ENCODE measurements at regions not wholly inside any gene's neighbourhood (a gene's known extent, or its start where the extent isn't known, plus 50 kb on each side); places are given as distances from the start of the nearest gene placed in this dataset.

DNA sequence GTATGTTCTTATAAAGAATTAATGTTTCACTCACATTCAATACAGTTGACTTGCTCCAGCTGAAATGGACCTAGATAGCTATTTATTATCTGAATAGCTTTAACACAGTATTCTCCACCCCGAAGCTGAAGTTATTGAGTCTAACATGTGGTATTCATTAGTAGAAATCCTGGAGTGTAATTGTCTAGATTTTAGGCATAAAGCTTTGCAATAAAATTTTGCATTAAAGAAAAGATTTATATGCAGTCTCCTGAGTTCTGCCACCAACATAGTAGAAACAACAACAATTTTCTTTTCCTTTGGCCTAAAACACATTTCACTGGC is 90.2 kb upstream of the DCLK2 start (continued):
- TF ChIP-seq EZH2 (IDR thresholded peaks at IDR 0.05; ENCODE audit: borderline replicate concordance, control insufficient read depth, low read depth, low read length) (no peak), ETV6 (conservative IDR thresholded peaks at IDR 0.05 in 1 of 2, IDR thresholded peaks at IDR 0.05 in 1 of 2; ENCODE audit: borderline replicate concordance in 1 of 2, low read depth in 1 of 2) (no peak), RELB (IDR thresholded peaks at IDR 0.05; ENCODE audit: low read depth) (no peak)
- TF ChIP-seq, protein P1, sequence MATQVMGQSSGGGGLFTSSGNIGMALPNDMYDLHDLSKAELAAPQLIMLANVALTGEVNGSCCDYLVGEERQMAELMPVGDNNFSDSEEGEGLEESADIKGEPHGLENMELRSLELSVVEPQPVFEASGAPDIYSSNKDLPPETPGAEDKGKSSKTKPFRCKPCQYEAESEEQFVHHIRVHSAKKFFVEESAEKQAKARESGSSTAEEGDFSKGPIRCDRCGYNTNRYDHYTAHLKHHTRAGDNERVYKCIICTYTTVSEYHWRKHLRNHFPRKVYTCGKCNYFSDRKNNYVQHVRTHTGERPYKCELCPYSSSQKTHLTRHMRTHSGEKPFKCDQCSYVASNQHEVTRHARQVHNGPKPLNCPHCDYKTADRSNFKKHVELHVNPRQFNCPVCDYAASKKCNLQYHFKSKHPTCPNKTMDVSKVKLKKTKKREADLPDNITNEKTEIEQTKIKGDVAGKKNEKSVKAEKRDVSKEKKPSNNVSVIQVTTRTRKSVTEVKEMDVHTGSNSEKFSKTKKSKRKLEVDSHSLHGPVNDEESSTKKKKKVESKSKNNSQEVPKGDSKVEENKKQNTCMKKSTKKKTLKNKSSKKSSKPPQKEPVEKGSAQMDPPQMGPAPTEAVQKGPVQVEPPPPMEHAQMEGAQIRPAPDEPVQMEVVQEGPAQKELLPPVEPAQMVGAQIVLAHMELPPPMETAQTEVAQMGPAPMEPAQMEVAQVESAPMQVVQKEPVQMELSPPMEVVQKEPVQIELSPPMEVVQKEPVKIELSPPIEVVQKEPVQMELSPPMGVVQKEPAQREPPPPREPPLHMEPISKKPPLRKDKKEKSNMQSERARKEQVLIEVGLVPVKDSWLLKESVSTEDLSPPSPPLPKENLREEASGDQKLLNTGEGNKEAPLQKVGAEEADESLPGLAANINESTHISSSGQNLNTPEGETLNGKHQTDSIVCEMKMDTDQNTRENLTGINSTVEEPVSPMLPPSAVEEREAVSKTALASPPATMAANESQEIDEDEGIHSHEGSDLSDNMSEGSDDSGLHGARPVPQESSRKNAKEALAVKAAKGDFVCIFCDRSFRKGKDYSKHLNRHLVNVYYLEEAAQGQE (IDR thresholded peaks at IDR 0.05; ENCODE audit: low read depth, low read length), result no peak
- TF ChIP-seq, protein P2, sequence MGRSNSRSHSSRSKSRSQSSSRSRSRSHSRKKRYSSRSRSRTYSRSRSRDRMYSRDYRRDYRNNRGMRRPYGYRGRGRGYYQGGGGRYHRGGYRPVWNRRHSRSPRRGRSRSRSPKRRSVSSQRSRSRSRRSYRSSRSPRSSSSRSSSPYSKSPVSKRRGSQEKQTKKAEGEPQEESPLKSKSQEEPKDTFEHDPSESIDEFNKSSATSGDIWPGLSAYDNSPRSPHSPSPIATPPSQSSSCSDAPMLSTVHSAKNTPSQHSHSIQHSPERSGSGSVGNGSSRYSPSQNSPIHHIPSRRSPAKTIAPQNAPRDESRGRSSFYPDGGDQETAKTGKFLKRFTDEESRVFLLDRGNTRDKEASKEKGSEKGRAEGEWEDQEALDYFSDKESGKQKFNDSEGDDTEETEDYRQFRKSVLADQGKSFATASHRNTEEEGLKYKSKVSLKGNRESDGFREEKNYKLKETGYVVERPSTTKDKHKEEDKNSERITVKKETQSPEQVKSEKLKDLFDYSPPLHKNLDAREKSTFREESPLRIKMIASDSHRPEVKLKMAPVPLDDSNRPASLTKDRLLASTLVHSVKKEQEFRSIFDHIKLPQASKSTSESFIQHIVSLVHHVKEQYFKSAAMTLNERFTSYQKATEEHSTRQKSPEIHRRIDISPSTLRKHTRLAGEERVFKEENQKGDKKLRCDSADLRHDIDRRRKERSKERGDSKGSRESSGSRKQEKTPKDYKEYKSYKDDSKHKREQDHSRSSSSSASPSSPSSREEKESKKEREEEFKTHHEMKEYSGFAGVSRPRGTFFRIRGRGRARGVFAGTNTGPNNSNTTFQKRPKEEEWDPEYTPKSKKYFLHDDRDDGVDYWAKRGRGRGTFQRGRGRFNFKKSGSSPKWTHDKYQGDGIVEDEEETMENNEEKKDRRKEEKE (IDR thresholded peaks at IDR 0.05), result no peak
- TF ChIP-seq, protein P3, sequence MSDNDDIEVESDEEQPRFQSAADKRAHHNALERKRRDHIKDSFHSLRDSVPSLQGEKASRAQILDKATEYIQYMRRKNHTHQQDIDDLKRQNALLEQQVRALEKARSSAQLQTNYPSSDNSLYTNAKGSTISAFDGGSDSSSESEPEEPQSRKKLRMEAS (IDR thresholded peaks at IDR 0.05; ENCODE audit: low read depth, low read length), result no peak

All from GM12878 (cell line).